A204.1 (cell line): ENCODE measurements at regions not wholly inside any gene's neighbourhood (a gene's known extent, or its start where the extent isn't known, plus 50 kb on each side); places are given as distances from the start of the nearest gene placed in this dataset.
"Not testable (repeated sequence)": the region's sequence is repeated elsewhere in the genome, so short reads cannot be mapped to it uniquely, and the experiment has no call there.

Source experiments
- FAIRE-seq: peaks from 2 replicates; lab custom pipeline; 2012; peaks lifted over from hg19 to GRCh38; lab: Jason Lieb, UNC

DNA sequence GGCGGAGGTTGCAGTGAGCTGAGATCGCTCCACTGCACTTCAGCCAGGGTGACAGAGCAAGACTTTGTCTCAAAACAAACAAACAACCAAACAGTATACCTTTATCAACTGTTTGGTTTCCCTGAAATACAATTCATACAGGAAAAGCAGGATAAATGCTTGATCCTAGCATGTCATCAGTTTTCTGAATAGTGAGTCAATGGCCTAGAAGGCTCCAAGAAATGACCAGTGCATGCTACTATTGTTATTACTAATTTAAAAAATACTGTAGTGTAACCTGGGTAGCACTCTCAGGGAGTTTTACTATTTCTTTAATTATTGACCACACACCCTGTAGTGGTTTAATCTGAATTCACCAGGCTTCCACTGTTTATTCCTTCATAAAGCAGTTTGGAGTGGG lies 101.0 kb upstream of the PTPN3 start:
- FAIRE-seq, result no peak

DNA sequence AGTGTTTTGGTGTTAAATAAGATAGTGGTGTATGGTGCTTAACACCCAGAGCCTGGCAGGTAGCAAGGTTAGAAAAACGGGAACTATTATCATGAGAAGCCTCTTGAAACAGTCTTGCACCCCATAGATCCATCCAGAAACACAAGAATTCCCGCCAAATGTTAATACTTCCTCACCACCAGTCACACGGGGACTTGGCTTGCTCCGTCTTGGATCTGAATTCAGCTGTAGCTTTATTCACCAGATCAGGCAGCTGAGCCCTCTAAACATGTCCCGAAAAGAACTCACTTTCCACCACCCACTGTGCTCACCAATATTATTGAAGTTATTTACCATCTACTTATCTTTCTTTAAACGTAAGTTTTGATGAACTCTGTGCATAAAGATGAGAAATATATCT lies 101.6 kb upstream of the PTPN3 start:
- FAIRE-seq, result no peak

DNA sequence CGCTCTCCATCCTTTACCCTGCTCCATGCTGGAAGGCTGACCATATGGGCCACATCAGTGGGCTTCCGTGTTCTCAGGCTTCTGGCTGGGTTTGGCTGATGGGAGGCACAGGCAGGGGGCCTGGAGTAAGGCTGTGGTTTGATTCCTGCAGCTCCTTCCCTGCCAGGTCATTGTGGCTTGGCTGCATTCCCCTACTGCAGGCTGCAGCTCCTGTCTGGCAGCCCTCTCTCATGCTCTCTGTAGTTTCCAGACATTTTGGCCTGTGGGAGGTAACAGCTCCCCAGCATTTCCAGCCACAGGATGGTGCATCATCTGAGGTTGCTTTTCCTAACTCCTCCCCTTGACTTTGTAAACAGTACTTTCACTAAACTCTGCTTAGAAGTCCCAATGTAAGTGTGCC lies 102.0 kb upstream of the PTPN3 start:
- FAIRE-seq, result no peak

DNA sequence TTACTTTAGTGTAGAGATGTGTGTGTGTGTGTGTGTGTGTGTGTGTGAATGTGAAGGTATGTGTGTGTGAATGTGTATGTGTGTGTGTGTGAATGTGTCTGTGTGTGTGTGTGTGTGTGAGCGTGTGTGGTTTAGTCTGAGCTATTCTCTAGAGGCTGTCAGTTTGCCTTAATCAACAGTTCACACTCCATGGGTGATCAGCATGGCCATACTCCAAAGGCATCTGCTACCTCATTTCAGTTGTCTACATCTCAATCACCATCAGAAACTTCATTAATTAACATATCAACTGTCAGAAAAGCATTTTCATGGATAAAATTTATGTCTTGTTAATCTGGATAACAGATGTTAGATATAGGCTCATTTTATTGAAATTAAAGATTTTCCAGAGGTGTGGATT lies 103.1 kb upstream of the PTPN3 start:
- no peak for FAIRE-seq

DNA sequence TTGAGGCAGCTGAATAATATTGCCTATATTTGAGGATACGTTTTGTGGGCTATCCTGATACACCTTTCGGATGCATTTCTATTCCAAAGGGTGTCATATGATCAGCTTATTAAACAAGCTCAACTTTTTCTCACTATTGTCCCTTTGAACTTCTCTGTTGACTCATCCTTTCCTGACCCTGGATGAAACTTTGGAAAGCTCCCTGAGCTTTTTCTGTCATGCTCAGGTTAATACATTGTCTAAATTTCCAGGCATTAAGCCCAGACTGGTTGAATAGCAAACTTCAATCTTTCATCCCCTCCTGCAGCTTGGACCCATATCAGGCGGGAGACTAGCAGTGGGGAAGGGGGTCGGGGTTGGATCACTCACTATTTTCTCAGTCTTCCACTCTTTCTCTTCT lies 104.9 kb upstream of the PTPN3 start:
- no peak for FAIRE-seq

DNA sequence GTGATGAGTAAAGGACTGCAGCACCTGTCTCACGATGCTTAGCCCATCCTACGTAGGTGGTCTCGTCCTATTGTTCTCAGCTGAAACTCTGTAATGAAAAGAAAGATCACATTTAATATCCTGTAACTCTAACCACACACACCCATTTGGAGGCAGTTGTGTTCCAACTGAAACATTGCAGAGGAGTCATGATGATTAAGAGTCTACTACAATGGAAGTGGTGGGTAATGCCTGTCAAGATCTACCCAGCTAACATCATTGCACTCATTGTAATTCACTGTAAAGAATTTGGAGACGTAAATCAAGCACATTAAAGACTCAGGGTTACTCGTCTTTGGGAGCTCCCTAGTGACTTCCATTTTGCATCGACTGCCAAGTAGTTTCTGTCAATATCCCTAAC lies 106.0 kb upstream of the PTPN3 start:
- FAIRE-seq, result no peak

DNA sequence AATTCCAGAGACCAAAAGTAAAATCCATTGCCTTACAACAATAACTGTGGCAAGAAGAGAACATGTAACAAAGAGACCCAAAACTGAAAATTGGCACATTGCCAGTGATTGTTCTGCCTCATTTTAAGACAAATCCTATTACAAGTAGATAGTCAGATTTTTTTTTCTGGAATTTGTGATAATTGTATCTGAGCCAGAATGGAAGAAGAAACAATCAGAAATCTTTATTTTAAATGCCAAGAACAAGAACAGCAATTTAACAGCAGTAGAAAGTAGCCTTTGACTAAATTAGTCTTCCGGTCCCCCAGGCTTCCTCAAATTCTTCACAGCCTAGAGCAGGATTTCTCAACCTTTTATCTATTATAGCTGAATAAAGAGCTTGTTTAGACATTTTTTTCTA lies 106.7 kb upstream of the PTPN3 start:
- no peak for FAIRE-seq

DNA sequence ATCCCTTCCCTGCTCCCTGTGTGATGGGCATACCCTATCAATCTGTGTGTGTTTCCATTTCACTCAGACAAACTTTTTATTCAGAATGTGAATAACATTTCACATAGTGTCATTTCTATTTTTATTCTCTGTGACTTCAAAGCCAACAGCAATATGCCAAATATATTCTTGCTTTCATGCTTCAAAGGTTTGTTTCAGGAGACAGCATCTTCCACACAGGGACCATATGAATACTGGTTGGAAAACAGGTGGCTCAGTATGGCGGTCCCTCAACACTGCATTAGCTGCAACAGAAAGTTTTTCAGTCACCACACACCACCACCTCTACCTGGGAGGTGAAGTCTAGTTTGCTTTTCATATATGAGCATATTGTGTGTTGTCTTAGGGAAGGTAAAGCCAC lies 111.0 kb upstream of the PTPN3 start:
- FAIRE-seq, result no peak

DNA sequence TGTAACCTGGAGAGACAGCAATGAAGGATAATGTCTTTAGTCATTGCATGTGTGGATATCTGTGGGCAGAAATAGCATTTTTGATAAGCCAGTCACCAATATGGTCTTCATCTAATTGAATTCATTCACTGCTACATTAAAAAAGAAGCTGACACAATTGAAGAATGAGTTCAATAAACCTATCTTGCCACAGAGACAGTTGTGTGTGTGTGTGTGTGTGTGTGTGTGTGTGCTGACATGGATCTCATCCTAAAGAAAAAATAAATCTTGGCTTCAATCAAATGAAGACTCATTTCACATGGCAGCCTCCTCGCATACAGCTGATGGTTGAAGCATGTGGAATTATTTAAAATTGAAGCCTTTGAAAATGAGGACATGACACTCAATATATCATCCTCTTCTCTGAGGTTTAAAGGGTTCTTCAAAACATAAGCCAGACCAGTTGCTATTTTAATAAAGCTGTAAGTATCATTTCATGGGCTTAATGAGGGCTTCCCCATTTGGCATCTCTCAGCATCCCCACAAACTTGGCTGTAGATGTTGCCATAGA lies 118.5 kb upstream of the PTPN3 start:
- FAIRE-seq, result no peak

DNA sequence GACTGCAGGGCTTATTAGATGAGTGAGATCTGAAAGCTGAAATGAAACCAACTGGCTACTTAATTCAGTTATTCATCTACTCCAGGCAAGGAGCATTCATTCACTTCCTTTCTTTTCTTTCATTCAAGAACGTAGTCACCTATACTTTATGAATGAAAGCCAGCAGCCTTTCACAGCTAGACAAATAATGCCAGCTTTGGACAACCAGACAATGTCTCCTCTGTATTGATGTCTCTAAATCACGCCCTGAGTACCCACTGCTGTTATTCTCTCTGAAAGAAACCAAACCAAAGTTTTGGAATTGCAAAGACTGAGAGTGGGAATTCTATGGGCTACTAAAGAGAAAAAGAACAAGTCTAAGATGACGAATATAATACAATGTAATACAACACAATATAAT lies 121.2 kb upstream of the PTPN3 start:
- no peak for FAIRE-seq

DNA sequence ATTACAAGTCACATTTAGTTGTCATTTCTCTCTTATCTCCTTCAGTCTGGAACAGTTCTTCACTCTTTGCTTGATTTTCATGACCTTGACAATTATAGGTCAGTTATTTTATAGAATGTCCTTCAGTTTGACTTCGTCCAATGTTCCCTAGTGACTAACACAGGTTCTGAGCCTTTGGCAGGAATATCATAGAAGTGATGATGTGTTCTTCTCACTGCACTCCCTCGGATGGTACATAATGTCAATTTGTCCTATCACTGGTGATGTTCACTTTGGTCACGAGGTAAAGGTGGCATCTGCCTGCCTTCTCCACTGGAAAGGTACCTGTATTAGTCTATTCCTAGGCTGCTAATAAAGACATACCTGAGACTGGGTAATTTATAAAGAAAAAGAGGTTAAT lies 126.0 kb upstream of the PTPN3 start:
- no peak for FAIRE-seq

DNA sequence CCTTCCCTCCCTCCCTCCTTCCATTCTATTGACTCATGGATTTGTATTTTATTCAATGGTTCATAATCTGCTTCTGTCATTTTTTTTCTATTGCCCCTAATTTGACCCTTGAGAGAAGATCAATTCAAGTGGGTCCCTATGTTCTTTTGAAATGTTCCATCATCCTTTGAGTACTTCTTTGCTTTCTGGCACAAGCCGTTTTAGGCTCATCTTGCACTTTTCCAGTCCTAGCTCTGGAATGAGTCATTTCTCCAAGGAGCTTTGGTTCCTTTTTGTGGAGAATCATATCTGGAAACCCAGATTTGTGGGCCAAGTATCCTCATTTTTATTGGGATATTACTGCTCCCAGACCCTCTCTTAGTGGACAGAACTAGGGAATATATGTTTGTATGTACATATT lies 126.8 kb upstream of the PTPN3 start:
- FAIRE-seq, result no peak

DNA sequence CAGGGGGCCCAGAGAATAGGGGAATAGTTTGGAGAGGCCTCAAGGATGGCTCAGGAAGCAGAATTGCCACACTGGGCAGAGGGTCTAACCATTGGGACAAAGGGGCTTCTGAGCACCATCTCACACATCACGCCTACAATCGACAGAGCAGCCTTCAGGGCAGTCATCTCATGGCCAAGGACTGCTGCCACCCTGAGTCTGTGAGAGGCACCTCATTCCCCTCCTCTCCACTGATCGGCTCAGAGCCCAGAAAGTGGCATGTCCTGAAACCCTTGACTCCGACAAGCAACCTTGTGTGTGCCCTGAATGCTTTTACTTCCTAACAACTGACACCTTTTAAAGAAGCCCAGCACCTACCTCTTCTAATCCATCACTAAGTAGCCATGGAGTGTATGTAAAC lies 128.9 kb upstream of the PTPN3 start:
- FAIRE-seq, result no peak

DNA sequence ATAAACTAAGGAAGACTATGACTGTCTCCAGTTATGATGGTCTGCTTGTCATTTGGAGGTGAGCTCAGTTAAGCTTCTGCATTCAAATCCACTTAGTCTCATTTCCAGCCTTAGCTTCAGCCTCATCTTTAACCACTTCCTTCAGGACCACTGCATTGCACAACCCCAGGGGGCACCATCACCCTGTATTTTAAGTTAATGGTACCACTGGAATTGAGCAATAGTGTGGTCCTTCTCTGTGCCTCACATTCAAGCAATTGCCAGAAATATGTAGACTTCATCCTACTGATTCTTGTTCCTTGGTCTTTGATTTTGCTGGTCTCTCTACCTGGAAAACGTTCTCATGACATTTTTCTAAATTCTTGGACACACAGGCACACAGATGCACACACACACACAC lies 131.5 kb upstream of the PTPN3 start:
- no peak for FAIRE-seq

DNA sequence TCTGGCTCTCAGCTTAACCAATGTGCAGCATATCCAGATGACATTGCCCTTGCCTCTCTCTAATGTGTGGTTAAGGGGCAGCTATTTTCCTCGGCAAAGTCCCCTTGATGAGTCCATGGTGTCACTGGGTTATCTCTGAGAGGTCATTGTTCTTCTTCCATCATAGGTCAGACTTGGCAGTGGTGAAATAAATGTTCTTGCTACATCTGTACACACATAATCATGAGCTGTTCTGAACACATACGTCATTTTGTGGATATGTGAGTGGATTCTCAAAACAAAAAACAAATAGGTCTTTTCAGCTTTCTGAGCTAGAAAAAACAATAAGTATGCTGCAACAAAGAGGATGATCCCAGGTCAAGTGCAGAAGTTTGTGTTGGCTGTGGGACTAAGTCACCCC lies 134.7 kb upstream of the PTPN3 start:
- no peak for FAIRE-seq

DNA sequence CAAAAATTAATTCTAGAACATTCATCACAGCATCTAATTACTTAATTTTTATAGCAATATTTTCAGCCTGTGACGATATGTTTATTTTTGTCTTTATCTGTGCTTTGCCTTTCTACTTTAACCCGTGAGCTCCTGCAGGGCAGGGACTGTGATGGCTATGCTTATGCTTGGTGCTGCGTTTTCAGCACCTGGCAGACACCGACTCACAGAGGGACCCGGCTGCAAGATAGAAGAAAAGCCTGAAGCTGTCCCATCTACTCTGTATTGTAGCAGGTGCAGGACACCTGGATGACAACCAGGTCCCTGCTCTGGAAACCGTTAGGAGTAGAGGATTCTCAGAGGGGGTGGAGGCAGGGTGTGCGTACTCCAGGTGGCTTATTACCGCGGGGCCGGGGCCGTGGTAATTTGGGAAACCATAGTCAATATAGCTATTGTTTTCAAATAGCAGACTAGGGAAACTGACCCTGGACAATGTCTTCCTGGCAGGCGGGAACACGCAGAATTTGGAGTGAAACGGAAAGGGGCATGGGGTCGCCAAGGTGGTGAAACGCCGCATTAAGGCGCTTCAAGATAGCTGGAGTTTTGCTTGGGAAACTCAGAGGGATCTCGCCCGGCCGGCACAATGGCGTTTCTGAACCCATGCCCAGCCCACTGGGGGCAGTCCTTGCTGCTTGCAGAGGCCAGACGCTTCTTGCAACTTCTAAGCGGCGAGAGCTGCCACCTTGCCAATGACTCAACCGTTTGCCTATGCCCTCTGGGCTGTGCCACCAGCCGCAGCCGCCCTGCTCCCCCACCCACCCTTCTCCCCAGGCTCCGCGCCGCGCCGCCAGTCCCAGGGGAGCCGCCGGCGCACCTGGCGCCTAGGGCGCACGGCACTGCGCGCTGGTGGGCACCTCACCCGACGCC lies 140.1 kb upstream of the PALM2AKAP2 start:
- no peak for FAIRE-seq

DNA sequence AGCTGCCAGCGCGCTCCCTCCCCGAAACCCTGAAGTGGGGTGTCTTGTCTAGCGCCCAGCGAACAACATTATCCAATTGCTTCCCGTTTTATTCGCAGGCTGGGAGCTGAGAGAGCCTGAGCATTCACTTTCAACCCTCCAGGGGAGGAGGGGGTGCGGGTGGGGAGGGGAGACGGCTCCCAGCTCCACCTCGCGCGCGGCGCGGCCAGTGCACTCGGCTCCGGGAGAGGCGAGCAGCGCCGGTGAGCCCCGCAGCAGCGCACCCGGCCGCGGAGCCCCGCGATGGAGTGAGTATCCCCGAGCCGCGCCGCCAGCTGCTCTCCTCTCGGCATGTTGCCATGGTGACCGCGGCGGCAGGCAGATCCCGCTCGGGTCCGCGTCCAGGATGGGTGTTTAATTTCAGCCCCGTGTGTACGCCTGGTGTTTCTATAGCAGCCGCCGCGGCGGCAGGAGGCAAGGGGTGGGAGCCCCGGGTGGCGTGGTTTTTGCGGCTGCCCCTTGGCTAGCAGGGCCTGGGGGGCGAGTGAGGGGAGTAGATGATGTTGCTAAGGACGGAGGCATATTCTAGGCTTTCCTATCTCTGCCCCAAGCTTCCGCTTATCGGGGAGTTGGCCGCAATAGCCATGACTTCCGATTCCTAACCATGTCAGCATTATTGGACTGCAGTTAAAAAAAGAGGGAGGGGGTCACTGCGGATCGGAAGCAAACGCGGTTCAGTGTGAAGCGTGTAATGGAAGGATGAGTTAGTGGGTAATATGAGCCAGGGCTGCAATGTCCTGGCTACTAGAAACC lies 139.2 kb upstream of the PALM2AKAP2 start:
- FAIRE-seq, result no peak

DNA sequence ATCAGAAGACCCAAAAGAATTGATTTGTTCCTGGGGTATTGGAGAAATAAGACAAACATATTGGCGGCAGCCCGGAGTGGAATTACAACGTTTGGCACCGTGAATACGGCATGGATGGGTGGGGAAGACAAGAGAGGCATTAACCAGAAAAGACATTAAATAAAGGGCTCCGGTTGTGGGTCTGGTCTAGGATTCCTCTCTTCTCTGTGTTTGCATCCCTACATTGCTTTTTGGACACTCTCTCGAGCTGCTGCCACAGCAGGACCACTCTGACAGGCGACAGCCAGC lies 138.7 kb upstream of the PALM2AKAP2 start:
- no peak for FAIRE-seq

DNA sequence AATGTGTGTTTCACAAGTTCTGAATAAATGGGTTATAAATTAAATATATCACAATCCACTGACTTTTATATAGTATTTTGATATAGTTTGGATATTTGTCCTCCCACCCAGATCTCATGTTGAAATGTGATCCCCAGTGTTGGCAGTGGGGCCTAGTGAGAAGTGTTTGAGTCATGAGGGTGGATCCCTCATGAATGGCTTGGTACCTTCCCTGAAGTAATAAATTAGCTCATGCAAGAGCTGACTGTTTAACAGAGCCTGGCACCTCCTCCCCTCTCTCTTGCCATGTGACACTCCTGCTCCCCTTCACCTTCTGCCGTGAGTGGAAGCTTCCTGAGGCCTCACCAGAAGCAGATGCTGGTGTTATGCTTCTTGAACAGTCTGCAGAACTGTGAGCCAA lies 127.9 kb upstream of the PALM2AKAP2 start:
- no peak for FAIRE-seq

DNA sequence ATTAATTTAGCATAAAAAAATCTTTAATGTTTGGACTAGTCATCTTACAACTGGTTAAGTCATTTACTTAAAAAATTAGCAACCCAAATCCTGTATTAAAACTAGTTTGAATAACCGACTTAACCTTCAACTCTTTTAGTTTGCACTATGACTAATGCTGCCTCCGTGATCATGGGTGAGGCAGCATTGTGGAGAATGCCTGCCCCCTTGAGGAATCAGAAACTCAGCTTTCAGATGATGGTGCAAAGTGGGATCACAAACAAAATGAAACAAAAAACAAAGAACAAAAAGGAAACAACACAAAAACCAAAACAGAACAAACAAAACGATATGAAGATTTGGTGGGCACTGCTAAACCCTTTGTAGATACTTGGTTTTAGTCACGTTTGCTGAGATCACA lies 127.0 kb upstream of the PALM2AKAP2 start:
- no peak for FAIRE-seq

DNA sequence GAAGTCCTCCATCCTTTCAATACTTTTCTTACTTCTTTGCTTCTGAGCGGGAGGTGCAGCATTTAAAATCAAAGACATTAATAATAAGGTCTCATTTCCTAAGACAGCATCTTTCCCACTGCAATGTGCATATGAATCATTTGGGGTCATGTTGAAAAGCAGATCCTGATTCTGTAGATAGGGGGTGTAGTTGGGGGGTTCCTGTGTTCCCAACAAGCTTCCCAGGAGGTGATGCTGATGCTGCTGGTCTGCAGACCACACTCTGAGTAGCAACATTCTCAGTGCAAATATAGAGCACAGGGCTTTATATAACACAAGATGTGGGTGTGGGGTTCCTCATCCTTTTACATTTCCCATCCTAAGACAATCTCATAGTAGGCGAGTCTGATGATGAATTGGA lies 126.5 kb upstream of the PALM2AKAP2 start:
- FAIRE-seq, result no peak

DNA sequence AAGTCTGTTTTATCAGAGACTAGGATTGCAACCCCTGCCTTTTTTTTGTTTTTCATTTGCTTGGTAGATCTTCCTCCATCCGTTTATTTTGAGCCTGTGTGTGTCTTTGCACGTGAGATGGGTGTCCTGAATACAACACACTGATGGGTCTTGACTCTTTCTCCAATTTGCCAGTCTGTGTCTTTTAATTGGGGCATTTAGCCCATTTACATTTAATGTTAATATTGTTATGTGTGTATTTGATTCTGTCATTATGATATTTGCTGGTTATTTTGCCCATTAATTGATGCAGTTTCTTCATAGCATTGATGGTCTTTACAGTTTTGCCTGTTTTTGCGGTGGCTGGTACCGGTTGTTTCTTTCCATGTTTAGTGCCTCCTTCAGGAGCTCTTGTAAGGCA lies 116.0 kb upstream of the PALM2AKAP2 start:
- FAIRE-seq, result not testable (repeated sequence)

DNA sequence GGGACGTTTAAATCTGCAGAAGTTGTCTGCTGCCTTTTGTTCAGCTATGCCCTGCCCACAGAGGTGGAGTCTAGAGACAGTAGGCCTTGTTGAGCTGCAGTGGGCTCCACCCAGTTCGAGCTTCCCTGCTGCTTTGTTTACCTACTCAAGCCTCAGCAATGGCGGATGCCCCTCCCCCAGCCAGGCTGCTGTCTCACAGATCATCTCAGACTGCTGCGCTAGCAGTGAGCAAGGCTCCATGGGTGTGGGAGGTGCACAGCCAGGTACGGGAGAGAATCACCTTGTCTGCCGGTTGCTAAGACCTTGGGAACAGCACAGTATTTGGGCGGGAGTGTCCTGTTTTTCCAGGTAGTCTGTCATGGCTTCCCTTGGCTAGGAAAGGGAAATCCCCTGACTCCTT lies 114.3 kb upstream of the PALM2AKAP2 start:
- not testable (repeated sequence) for FAIRE-seq

DNA sequence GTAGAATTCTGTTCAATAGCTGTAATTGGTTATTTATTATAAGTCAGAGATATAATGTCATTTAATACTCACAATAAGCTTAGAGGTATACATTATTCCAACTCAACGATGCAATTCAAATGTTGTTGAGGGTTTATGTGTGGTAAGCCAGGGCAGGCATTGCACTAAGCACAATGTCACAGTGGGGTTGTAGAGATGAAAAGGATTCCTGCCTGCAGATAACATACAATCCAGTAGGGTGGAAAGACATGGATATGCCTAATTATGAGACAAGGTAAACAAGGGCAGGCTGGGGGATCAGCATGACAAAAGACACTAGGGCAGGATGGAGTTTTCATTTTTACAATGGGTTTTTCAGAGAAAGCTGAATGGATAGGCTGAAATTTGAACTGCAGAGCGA lies 98.7 kb upstream of the PALM2AKAP2 start:
- no peak for FAIRE-seq
